Bronchial epithelial cell (primary cell): ENCODE measurements at regions not wholly inside any gene's neighbourhood (a gene's known extent, or its start where the extent isn't known, plus 50 kb on each side); places are given as distances from the start of the nearest gene placed in this dataset.

Experiments used
- DNase-seq: peaks from one replicate; pipeline ENCODE4 v3.0.0-alpha.2; 2010; ENCODE audit warnings: low read depth
- FAIRE-seq: peaks from 2 replicates; lab custom pipeline; 2011; peaks lifted over from hg19 to GRCh38; lab: Jason Lieb, UNC
- H3K27me3 ChIP-seq: 2 replicates; pipeline ENCODE4 v1.5.1; 2011; ENCODE audit warnings: low read length; ENCODE audit not compliant: control insufficient read depth, insufficient read depth
- H3K36me3 ChIP-seq: 2 replicates; pipeline ENCODE4 v1.5.1; 2011; ENCODE audit warnings: low read length; ENCODE audit not compliant: control insufficient read depth, insufficient read depth
- H3K4me3 ChIP-seq: 2 replicates; pipeline ENCODE4 v1.5.1; 2011; ENCODE audit warnings: mild to moderate bottlenecking, low read depth, low read length, control low read depth
- TF ChIP-seq, protein P1 (sequence below): IDR thresholded peaks from 2 replicates; pipeline ENCODE4 v1.5.1; 2011; ENCODE audit warnings: mild to moderate bottlenecking, moderate library complexity, low read length, control low read depth, inconsistent platforms; ENCODE audit not compliant: insufficient read depth, severe bottlenecking

DNA sequence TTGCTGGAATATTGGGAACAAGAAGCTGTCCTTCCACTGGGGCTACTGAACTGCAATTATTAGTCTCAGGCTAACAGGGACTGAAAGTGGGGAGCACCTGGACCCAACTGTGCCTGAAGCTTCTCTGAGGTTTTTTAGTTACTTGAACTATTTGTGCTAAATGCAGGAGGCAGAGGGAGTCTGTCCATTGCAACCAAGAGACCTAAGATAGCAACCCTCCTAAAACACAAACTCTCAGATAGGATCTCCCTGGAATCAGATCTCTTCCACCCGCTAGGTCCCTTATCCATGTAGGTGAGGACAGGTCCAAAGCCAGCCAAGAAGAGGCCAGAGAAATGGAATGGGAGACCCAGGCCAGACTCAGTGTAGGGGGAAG lies 58.1 kb downstream of the NCOR2 start:
- DNase-seq (no peak), FAIRE-seq (no peak)
- peaks cover 1% of the 10 kb centered on the region for H3K36me3 ChIP-seq
- no peaks in the 10 kb centered on the region for H3K27me3 ChIP-seq
- H3K4me3 ChIP-seq, result no peak overlapping the region
- TF ChIP-seq, protein P1, sequence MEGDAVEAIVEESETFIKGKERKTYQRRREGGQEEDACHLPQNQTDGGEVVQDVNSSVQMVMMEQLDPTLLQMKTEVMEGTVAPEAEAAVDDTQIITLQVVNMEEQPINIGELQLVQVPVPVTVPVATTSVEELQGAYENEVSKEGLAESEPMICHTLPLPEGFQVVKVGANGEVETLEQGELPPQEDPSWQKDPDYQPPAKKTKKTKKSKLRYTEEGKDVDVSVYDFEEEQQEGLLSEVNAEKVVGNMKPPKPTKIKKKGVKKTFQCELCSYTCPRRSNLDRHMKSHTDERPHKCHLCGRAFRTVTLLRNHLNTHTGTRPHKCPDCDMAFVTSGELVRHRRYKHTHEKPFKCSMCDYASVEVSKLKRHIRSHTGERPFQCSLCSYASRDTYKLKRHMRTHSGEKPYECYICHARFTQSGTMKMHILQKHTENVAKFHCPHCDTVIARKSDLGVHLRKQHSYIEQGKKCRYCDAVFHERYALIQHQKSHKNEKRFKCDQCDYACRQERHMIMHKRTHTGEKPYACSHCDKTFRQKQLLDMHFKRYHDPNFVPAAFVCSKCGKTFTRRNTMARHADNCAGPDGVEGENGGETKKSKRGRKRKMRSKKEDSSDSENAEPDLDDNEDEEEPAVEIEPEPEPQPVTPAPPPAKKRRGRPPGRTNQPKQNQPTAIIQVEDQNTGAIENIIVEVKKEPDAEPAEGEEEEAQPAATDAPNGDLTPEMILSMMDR, result no peak

DNA sequence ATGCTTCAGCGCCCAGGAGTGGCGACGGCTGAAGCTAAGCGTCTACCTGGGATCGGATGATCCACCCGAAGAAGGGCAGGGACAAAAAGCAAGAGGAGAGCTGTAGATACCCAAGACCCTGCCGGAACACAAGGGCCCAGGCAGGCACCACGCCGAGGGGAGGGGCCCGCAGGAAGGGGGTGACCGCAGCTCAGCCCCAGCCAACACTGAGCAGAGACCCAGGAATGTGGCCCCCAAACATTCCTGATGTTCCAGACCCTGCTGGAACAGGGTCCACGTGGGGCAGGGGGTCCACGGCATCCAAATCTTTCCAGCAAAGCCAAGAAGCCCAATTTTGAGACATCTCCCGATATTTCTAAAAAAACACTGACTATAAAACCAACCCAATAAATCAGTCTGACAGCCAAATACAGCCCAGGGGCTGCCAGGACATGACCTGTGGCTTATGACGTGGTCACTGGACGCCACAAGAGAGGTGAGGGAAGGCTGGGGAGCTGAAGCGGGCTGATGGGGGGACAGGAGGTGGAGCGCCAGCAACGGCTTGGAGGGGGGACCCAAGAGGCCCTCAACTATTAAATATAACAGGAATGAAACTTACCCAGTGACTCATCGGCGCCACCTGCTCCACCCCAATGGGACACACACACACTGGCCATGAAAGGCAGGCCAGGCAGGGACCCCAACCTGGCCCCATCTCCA lies 58.9 kb downstream of the NCOR2 start:
- FAIRE-seq (no peak), DNase-seq (no peak)
- TF ChIP-seq, protein P1, result no peak
- Histone ChIP-seq H3K4me3 (no peak overlapping the region), H3K27me3 (no peaks in the 10 kb centered on the region), H3K36me3 (no peaks in the 10 kb centered on the region)

DNA sequence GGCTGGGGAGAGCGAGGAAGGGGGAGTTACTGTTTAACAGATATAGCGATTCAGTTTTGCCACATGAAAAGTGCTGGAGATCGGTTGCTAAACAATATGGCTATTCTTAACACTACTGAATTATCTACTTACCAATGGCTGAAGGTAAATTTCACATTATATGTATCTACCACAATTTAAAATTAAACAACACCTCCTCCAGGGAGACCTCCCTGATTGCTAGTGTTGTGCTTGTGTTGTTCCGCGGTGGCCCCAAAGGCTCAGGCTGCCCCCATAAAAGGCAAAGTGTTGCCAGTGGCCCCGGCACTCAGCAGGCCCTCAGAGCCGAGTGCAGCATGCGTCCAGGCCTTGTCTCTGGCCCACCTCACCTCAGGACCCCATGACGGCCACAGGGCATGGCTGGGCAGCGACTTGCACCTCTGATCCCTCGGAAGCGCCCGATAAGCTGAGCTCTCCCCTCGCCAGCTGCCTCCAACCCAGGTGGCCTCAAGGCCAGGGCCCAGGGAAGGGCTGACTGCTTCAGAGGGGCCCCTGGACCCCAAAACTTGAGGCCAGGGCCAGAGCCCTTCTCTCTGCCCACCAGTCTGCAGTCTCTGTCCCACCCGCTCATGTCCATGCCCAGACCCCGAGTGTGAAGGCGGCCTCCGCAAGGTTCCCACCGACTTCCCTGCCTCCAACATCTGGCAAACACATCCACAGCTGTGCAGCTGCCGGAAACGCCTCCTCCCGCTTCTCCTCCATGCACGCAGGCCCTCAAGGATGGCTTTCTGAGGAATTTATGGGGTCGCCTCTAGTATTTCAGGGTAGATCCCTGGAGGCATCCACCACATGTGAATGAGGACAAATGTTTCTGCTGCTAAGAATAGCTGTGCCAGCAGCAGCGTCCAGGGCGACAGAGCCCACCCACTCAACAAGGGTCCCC lies 60.0 kb downstream of the NCOR2 start:
- FAIRE-seq, result no peak
- no peak overlapping the region for H3K4me3 ChIP-seq
- TF ChIP-seq, protein P1, result no peak
- H3K27me3 ChIP-seq, result no peaks in the 10 kb centered on the region
- no peak for DNase-seq
- H3K36me3 ChIP-seq, result peaks cover 2% of the 10 kb centered on the region

DNA sequence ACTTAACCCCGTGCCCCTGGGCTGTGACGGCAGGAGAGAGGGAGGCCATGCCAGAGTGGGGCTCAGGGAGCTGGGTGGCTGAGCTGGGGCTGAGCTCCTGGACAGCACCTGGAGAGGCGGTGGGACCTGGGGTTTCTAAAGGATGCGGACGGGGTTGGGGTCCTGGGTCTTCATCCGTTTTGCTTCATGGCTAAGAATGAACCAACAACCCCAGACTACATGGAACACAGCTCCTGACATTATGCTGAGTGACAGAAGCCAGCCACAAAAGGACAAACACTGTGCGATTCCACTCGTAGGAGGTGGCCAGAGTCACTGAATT lies 60.6 kb downstream of the NCOR2 start:
- FAIRE-seq (no peak), DNase-seq (no peak)
- peaks cover 2% of the 10 kb centered on the region for H3K36me3 ChIP-seq
- no peak overlapping the region for H3K4me3 ChIP-seq
- no peaks in the 10 kb centered on the region for H3K27me3 ChIP-seq
- TF ChIP-seq, protein P1, result no peak

DNA sequence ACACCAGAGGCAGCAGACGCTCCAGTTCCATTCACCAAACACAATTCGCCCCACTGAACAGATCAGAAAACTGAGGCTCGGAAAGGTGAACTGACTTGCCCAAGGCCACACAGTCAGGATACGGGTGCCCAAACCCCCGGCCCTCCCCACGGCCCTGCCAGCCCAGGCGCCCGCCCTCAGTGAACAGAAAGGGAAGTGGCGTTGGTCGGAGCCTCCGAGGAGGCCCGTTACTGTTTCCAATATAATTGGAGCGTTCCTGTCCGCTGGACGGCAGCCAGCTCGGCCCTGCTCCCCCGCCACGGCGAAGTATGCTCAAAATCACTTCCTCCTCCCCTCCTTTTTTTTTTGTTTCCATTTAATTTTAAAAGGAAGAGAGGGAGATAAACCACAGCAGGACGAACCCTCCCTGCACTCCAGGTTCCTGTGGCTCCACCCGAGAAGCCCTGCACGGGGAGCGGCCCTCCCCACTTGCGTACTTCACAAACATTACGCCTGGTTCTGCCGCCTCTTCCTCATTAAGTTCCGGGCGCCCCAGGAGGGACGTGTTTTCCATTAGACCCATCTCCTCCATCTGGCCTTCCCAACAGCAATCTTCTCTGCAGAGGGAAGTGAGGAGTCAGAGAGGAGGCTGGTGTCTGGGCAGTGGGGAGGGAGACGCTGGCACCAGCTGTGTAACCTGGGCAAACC lies 61.1 kb downstream of the NCOR2 start:
- FAIRE-seq (no peak), DNase-seq (no peak)
- peaks cover 2% of the 10 kb centered on the region for H3K36me3 ChIP-seq
- no peaks in the 10 kb centered on the region for H3K27me3 ChIP-seq
- TF ChIP-seq, protein P1, result no peak
- H3K4me3 ChIP-seq, result no peak overlapping the region
